HL-60 (cell line): ENCODE measurements at regions not wholly inside any gene's neighbourhood (a gene's known extent, or its start where the extent isn't known, plus 50 kb on each side); places are given as distances from the start of the nearest gene placed in this dataset.

Source experiments
- CTCF ChIP-seq: IDR thresholded peaks from one replicate; pipeline ENCODE4 v1.5.1; 2011; ENCODE audit warnings: low read length, control low read depth, inconsistent platforms; ENCODE audit not compliant: insufficient read depth
- POLR2AphosphoS5 ChIP-seq: IDR thresholded peaks from 2 replicates; pipeline ENCODE4 v1.6.1; 2012; ENCODE audit warnings: low read depth

GRCh38 chr10:7107285-7107684 lies 303.5 kb downstream of the SFMBT2 start:
- TF ChIP-seq CTCF (no peak), POLR2AphosphoS5 (no peak)
